GM23248 (cell line): ENCODE measurements at regions not wholly inside any gene's neighbourhood (a gene's known extent, or its start where the extent isn't known, plus 50 kb on each side); places are given as distances from the start of the nearest gene placed in this dataset.

ENCODE experiments used
- DNase-seq: peaks from one replicate; pipeline ENCODE4 v3.0.0-alpha.2; 2015
- H2AFZ ChIP-seq: fragments of 200-600 bp; sonication (generic); 2 replicates; pipeline ENCODE4 v1.6.1; 2016; ENCODE audit warnings: antibody characterized with exemption
- H3F3A ChIP-seq: fragments of 200-600 bp; sonication (generic); 2 replicates; pipeline ENCODE4 v1.6.1; 2016; ENCODE audit warnings: mild to moderate bottlenecking, antibody characterized with exemption, mixed run types; ENCODE audit not compliant: insufficient read depth
- H3K27ac ChIP-seq: fragments of 200-600 bp; sonication (generic); 2 replicates; pipeline ENCODE4 v1.5.1; 2016; ENCODE audit warnings: mild to moderate bottlenecking
- H3K27me3 ChIP-seq: fragments of 200-600 bp; sonication (generic); replicated peaks from 2 replicates; pipeline ENCODE4 v1.6.1; 2016; ENCODE audit warnings: mild to moderate bottlenecking; ENCODE audit not compliant: insufficient read depth
- H3K36me3 ChIP-seq: fragments of 200-600 bp; sonication (generic); 2 replicates; pipeline ENCODE4 v1.6.1; 2016; ENCODE audit warnings: low read depth, mild to moderate bottlenecking
- H3K4me1 ChIP-seq: fragments of 200-600 bp; sonication (generic); 2 replicates; pipeline ENCODE4 v1.6.1; 2016; ENCODE audit warnings: mild to moderate bottlenecking; ENCODE audit not compliant: insufficient read depth
- H3K4me2 ChIP-seq: fragments of 200-600 bp; sonication (generic); one replicate; pipeline ENCODE4 v1.6.1; 2016; ENCODE audit warnings: mild to moderate bottlenecking; ENCODE audit not compliant: unreplicated experiment
- H3K4me3 ChIP-seq: fragments of 200-600 bp; sonication (generic); 2 replicates; pipeline ENCODE4 v1.5.1; 2016; ENCODE audit warnings: mild to moderate bottlenecking
- H3K79me2 ChIP-seq: fragments of 200-600 bp; sonication (generic); 2 replicates; pipeline ENCODE4 v1.6.1; 2016; ENCODE audit warnings: mild to moderate bottlenecking; ENCODE audit not compliant: insufficient read depth
- H3K9ac ChIP-seq: fragments of 200-600 bp; sonication (generic); 2 replicates; pipeline ENCODE4 v1.6.1; 2016; ENCODE audit warnings: mild to moderate bottlenecking
- H3K9me2 ChIP-seq: fragments of 200-600 bp; sonication (generic); 2 replicates; pipeline ENCODE4 v1.6.1; 2016; ENCODE audit warnings: mixed run types, mild to moderate bottlenecking, moderate library complexity; ENCODE audit not compliant: insufficient read depth
- H3K9me3 ChIP-seq: fragments of 200-600 bp; sonication (generic); one replicate; pipeline ENCODE4 v1.6.1; 2017; ENCODE audit warnings: low read depth
- H4K20me1 ChIP-seq: fragments of 200-600 bp; sonication (generic); 2 replicates; pipeline ENCODE4 v1.6.0; 2016; ENCODE audit not compliant: insufficient read depth
- EZH2 ChIP-seq: fragments of 200-600 bp; sonication (generic); IDR thresholded peaks from 2 replicates; pipeline ENCODE4 v1.6.1; 2018; ENCODE audit warnings: antibody characterized with exemption, mild to moderate bottlenecking; ENCODE audit not compliant: insufficient read depth, poor library complexity, severe bottlenecking
- EZH2phosphoT487 ChIP-seq: fragments of 200-600 bp; sonication (generic); IDR thresholded peaks from 2 replicates; pipeline ENCODE4 v1.6.1; 2018; ENCODE audit warnings: antibody characterized with exemption, moderate library complexity, mild to moderate bottlenecking, low read depth; ENCODE audit not compliant: insufficient read depth
- WGBS, 2 experiments: methylation state at CpG; one replicate each; pipeline ENCODE4 v1.1.6; 2015 to 2017; ENCODE audit warnings: low lambda C conversion rate in 2 of 2, low coverage in 1 of 2; ENCODE audit errors: missing lambda C conversion rate in 2 of 2; 5-methylcytosine and 5-hydroxymethylcytosine counted together
- in situ Hi-C: fragments of 300-500 bp; cut with MboI; formaldehyde crosslinking; loops from 2 replicates; pipeline ENCODE4 v1.15.0; 2020

- no peaks in the 10 kb centered on the region for H3K4me1 ChIP-seq
- no peaks in the 10 kb centered on the region for H3K27me3 ChIP-seq
- 0 out of 2 replicates have a peak, but pooled peaks cover 4% of the 10 kb centered on the region for H3F3A ChIP-seq
- WGBS, 2 experiments: 82 to 85% methylated on average over 7 of the region's 7 CpGs
- H3K9ac ChIP-seq: no peak overlapping the region
- TF ChIP-seq EZH2phosphoT487 (no peak), EZH2 (no peak)
- H3K4me3 ChIP-seq: no peak overlapping the region
- no peak overlapping the region for H3K4me2 ChIP-seq
- no peak overlapping the region for H3K27ac ChIP-seq
- H3K79me2 ChIP-seq: no peaks in the 10 kb centered on the region
- no peaks in the 10 kb centered on the region for H3K9me2 ChIP-seq
- H2AFZ ChIP-seq: no peak overlapping the region
- no peaks in the 10 kb centered on the region for H3K36me3 ChIP-seq
- DNase-seq: no peak
- no peaks in the 10 kb centered on the region for H3K9me3 ChIP-seq
- H4K20me1 ChIP-seq: no peaks in the 10 kb centered on the region
- in situ Hi-C loops: no loop called here
Measured at GRCh38 chr11:122259195-122259821, 143.3 kb upstream of the BLID start.

DNA sequence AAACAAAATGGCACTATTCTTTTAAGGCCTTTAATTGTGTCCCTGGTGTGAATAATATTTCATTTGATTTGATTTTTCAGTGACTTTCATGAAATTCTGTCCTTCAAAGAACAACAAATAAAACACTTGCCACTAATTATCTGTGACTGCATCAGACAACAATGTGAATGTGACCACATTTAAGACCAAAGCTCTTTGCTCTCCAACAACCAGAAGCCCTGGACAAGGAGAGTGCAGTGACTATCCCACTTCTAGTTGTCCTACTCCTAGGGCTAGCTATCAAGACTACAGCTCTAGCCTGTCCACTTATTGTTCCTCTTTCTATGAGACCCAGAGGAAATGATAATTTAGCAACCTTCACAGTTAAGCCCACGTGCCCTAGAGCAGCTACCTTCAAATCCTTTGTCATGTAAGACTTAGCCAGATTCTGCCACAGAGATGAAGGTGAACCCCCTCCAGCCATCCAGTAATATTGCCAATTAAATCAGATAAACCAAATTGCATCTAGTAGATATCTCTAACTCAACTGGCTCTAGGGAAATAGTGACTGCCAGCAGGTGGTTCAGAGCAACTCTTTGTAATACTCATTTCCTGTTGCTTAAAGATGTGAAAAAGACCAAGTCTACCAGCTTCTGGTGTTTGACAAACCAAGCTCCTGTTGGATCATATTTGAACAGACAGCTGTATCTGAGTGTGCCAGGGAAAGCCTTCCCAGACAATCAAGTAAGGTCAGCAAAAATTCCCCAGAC, 142.6 kb upstream of the BLID start:
- H4K20me1 ChIP-seq: no peaks in the 10 kb centered on the region
- WGBS, 2 experiments: 96 to 100% methylated on average over 1 of the region's 1 CpG
- no peak overlapping the region for H3K9ac ChIP-seq
- H3K36me3 ChIP-seq: no peaks in the 10 kb centered on the region
- no peak for DNase-seq
- no peak overlapping the region for H3K4me3 ChIP-seq
- no peak overlapping the region for H3K27ac ChIP-seq
- H3K9me3 ChIP-seq: no peaks in the 10 kb centered on the region
- 0 out of 2 replicates have a peak, but pooled peaks cover 4% of the 10 kb centered on the region for H3F3A ChIP-seq
- no peaks in the 10 kb centered on the region for H3K79me2 ChIP-seq
- H2AFZ ChIP-seq: no peak overlapping the region
- no peak overlapping the region for H3K4me2 ChIP-seq
- no peaks in the 10 kb centered on the region for H3K27me3 ChIP-seq
- H3K9me2 ChIP-seq: no peaks in the 10 kb centered on the region
- in situ Hi-C loops: no loop called here
- H3K4me1 ChIP-seq: peaks cover 6% of the 10 kb centered on the region; the same call in 1 of the 2 replicates
- TF ChIP-seq EZH2phosphoT487 (no peak), EZH2 (no peak)

DNA sequence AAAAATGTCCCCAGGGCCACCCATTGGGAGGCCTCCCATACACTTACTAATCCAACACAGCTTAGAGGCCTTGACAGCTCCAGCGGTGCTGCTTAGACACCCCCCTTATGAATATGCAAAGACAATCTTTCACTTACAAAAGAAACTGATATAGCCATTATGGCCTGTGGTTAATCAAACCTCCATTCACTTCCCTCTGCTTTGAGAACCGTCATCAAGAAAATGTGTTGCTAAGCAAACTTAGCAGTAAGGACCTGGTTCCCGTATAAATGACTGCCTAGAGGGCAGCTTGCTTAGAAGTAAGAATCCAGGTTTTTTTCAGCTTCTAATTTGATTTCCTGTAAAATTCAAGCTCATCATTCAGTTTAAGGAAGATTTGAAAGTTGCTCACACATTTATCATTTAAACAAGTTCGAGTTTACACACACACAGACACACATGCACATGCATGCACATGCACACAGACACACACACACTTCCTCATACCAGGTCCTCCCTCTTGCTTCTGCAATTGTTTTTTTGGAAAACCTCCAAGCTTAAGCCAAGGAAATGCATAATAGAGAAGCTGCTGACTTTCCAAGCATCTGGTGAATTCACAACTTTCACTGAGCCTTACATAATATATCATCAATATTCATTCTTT, 137.7 kb upstream of the BLID start:
- in situ Hi-C loops: no loop called here
- peaks cover 6% of the 10 kb centered on the region; the same call in 1 of the 2 replicates for H3K4me1 ChIP-seq
- H4K20me1 ChIP-seq: no peaks in the 10 kb centered on the region
- no peaks in the 10 kb centered on the region for H3F3A ChIP-seq
- H3K9me3 ChIP-seq: no peaks in the 10 kb centered on the region
- no peaks in the 10 kb centered on the region for H3K36me3 ChIP-seq
- H2AFZ ChIP-seq: no peak overlapping the region
- no peaks in the 10 kb centered on the region for H3K79me2 ChIP-seq
- no peak overlapping the region for H3K9ac ChIP-seq
- WGBS, 2 experiments: 44 to 46% methylated on average over 4 of the region's 4 CpGs
- no peak overlapping the region for H3K27ac ChIP-seq
- no peaks in the 10 kb centered on the region for H3K9me2 ChIP-seq
- H3K4me2 ChIP-seq: no peak overlapping the region
- no peaks in the 10 kb centered on the region for H3K27me3 ChIP-seq
- no peak overlapping the region for H3K4me3 ChIP-seq
- TF ChIP-seq EZH2phosphoT487 (no peak), EZH2 (no peak)
- DNase-seq: peak; percentile 39

DNA sequence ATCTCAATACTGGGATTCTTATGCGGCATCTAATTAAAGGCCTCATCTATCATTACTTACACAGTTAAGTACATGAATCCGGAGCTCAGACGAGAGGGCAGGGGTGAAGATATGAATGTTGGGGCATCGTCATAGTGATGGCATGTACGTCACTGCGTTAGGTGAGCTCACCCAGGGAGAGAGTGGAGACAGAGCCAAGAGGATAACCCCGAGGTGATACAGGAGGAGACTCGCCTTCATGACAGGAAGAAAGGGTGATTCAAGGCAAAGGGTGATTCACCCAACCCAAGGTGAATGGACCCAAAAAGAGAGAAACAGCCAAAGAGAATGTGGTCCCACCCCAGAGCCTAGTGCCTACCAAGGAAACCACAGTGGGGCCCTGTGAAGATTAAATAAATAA, 132.9 kb upstream of the BLID start:
- TF ChIP-seq EZH2phosphoT487 (no peak), EZH2 (no peak)
- H3K36me3 ChIP-seq: no peaks in the 10 kb centered on the region
- in situ Hi-C loops: no loop called here
- no peaks in the 10 kb centered on the region for H3K79me2 ChIP-seq
- no peak overlapping the region for H3K4me3 ChIP-seq
- H3K27ac ChIP-seq: no peak overlapping the region
- no peaks in the 10 kb centered on the region for H4K20me1 ChIP-seq
- WGBS, 2 experiments: 82 to 90% methylated on average over 8 of the region's 8 CpGs
- no peak overlapping the region for H3K9ac ChIP-seq
- no peaks in the 10 kb centered on the region for H3K9me2 ChIP-seq
- no peaks in the 10 kb centered on the region for H3K9me3 ChIP-seq
- no peaks in the 10 kb centered on the region for H3K27me3 ChIP-seq
- H3K4me1 ChIP-seq: peaks cover 11% of the 10 kb centered on the region
- H2AFZ ChIP-seq: no peak overlapping the region
- H3F3A ChIP-seq: 0 out of 2 replicates have a peak, but pooled peaks cover 4% of the 10 kb centered on the region
- DNase-seq: no peak
- no peak overlapping the region for H3K4me2 ChIP-seq
